H1 (cell line): ENCODE measurements at regions not wholly inside any gene's neighbourhood (a gene's known extent, or its start where the extent isn't known, plus 50 kb on each side); places are given as distances from the start of the nearest gene placed in this dataset.

Experiments used
- CHD7 ChIP-seq: fragments of 300-600 bp; sonication (generic); IDR thresholded peaks from 2 replicates; pipeline ENCODE4 v1.7.1; 2012; ENCODE audit warnings: low read length, moderate library complexity, mild to moderate bottlenecking, inconsistent platforms; ENCODE audit not compliant: insufficient replicate concordance
- NANOG ChIP-seq: IDR thresholded peaks from 2 replicates; pipeline ENCODE4 v1.6.1; 2011; ENCODE audit warnings: low read length, low read depth, mild to moderate bottlenecking, inconsistent platforms; ENCODE audit not compliant: insufficient read depth, poor library complexity, severe bottlenecking

GRCh38 chr3:27905625-27906024 is 183.5 kb upstream of the EOMES start (continued):
- TF ChIP-seq CHD7 (no peak), NANOG (peak; percentile 22)
